Loucy (cell line): ENCODE measurements at regions not wholly inside any gene's neighbourhood (a gene's known extent, or its start where the extent isn't known, plus 50 kb on each side); places are given as distances from the start of the nearest gene placed in this dataset.

Experiments used
- EZH2phosphoT487 ChIP-seq: fragments of 200-600 bp; IDR thresholded peaks from 2 replicates; pipeline ENCODE4 v1.6.1; 2018; ENCODE audit warnings: antibody characterized with exemption, mild to moderate bottlenecking, moderate library complexity, borderline replicate concordance
- TF ChIP-seq, protein P1 (sequence below): fragments of 200-600 bp; sonication (generic); conservative IDR thresholded peaks from 2 replicates; pipeline ENCODE4 v1.5.1; 2014; ENCODE audit warnings: mild to moderate bottlenecking, antibody characterized with exemption, low read length

DNA sequence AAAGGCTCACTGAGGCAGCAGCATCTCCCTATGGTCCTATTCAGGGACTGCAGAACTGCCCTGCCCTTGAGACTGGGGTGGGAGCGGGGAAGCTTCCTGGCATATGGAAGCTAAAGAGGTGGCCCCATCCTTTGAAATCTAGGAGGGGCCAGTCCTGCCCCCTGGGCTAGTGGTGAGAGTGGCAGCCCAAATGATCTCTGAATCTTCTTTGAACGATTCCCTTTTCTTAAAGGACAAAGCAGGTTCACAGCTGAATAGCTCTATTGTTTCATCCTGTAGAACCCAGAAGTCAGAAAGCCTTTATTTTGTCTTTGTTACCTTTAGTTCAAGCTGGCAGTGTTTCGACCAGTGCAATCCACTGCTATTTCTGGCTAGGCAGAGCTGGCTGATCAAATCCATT lies 741.9 kb downstream of the IRX1 start:
- TF ChIP-seq, protein P1, sequence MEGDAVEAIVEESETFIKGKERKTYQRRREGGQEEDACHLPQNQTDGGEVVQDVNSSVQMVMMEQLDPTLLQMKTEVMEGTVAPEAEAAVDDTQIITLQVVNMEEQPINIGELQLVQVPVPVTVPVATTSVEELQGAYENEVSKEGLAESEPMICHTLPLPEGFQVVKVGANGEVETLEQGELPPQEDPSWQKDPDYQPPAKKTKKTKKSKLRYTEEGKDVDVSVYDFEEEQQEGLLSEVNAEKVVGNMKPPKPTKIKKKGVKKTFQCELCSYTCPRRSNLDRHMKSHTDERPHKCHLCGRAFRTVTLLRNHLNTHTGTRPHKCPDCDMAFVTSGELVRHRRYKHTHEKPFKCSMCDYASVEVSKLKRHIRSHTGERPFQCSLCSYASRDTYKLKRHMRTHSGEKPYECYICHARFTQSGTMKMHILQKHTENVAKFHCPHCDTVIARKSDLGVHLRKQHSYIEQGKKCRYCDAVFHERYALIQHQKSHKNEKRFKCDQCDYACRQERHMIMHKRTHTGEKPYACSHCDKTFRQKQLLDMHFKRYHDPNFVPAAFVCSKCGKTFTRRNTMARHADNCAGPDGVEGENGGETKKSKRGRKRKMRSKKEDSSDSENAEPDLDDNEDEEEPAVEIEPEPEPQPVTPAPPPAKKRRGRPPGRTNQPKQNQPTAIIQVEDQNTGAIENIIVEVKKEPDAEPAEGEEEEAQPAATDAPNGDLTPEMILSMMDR = no peak
- no peak for TF ChIP-seq EZH2phosphoT487
